ENCODE measurements at regions not wholly inside any gene's neighbourhood (a gene's known extent, or its start where the extent isn't known, plus 50 kb on each side); places are given as distances from the start of the nearest gene placed in this dataset.

GRCh38 chr9:81459591-81459990 lies 229.8 kb downstream of the TLE1 start:
- no peak for DNase-seq (ENCODE audit: low read depth)
- no peak overlapping the region for H3K4me3 ChIP-seq (replicated peaks; ENCODE audit: low read depth, low read length)
- TF ChIP-seq CTCF (IDR thresholded peaks at IDR 0.05; ENCODE audit: low read length, missing control alignments), result no peak

DNA sequence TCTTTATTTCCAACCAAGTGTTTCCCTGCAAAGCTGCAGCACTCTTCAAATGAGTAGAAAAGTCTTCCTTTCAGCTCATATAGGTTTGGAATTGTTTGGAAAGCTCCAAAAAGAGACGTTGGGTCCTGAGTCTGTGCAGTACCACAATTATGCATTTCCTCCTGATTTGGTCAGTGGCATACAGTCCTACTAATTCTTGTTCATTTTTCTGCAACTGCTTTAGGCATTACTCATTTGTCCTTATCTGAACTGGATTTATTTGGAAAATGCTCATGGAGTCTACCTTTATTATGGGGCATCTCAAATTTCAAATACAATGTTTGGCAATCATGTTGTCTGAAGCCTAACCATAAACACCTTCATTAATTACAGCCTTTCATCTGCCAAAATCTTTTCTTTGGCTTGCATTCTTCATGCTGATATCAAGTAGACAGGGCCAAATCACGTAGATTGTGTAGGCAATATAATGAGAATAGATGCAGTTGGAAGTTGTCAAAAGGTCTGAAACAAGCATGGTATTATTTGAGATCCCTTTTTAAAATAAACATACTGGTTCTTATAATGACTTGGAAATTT lies 232.8 kb downstream of the TLE1 start:
- no peak for TF ChIP-seq CTCF (IDR thresholded peaks at IDR 0.05; ENCODE audit: low read length, missing control alignments)
- peak; percentile 55 for DNase-seq (ENCODE audit: low read depth)
- no peak overlapping the region for H3K4me3 ChIP-seq (replicated peaks; ENCODE audit: low read depth, low read length)

DNA sequence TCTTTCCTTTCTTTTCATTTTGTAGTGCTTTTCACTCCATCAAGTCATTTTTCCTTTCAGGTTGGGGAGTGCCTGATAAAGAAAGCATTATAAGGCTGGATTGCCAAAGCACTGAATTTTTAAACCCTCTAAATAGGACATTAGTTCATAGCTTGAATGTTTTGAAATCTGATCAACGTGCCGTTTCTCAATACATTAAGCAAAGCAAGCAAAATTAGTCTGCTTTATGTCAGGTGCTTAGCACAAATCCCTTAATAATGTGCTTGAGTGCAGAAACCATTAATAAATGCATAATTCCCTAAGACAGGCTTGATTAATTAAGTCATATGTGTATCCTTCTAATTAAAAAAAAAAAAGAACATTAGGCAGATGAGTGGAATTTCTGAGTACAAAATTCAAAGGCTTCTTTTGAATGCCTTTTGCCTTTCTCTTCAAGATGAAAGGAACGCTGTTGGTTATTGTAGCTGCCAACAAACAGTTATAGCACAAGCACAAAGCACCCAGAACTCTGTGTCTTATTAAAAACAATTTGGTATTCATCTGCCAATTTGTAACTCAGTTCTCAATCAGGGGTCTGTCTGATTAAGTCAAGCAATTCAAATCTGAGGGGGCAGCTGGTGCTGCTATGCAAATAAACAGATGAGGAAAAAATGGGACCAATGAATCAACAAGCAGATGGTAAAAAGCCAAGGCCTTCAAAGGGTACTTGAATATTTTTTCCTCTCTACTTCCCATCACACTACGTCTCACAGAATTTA lies 233.7 kb downstream of the TLE1 start:
- H3K4me3 ChIP-seq (replicated peaks; ENCODE audit: low read depth, low read length), result no peak overlapping the region
- TF ChIP-seq CTCF (IDR thresholded peaks at IDR 0.05; ENCODE audit: low read length, missing control alignments), result no peak
- DNase-seq (ENCODE audit: low read depth), result no peak

DNA sequence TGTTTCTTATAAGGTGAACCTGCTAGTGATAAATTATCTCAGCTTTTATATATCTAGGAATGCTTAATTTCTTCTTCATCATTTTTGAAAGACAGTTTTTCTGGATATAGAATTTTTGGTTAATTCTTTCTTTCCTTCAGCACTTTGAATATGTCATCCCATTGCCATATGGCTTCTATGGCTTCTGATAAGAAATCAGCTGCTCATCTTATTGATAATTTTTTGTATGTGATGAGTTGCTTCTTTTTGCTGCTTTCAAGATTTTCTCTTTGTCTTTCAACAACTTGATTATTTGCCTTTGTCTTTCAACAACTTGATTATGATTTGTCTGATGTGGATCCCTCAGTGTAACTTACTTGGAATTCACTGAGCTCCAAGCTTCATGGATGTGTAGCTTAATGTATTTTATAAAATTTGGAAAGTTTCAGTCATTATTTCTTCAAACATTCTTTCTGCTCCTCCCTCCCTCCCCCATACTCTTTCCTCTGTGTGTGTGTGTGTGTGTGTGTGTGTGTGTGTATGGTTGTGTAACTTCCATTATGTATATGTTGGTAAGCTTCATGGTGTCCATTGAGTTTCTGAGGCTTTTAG lies 243.9 kb downstream of the TLE1 start:
- no peak for TF ChIP-seq CTCF (IDR thresholded peaks at IDR 0.05; ENCODE audit: low read length, missing control alignments)
- DNase-seq (ENCODE audit: low read depth), result no peak
- H3K4me3 ChIP-seq (replicated peaks; ENCODE audit: low read depth, low read length), result no peak overlapping the region

DNA sequence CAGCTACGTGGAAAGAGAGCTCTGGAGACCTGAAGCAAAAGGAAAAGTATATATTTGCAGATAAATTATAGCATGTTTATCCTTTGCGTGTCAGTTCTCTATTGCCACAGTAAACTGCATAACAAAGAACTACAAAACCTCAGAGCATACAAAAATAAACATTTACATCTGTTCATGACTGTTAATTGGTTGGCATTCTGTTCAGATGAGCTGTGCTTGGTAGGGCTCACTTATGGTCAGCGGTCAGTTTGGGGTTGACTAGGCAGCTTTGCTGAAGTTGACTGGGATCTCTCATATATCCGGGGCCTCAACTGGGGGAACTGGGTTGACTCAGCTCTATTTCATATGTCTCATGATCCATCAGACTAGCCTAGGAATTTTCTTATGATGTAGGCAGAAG lies 257.7 kb downstream of the TLE1 start:
- no peak for TF ChIP-seq CTCF (IDR thresholded peaks at IDR 0.05; ENCODE audit: low read length, missing control alignments)
- no peak overlapping the region for H3K4me3 ChIP-seq (replicated peaks; ENCODE audit: low read depth, low read length)
- peak; percentile 55 for DNase-seq (ENCODE audit: low read depth)

DNA sequence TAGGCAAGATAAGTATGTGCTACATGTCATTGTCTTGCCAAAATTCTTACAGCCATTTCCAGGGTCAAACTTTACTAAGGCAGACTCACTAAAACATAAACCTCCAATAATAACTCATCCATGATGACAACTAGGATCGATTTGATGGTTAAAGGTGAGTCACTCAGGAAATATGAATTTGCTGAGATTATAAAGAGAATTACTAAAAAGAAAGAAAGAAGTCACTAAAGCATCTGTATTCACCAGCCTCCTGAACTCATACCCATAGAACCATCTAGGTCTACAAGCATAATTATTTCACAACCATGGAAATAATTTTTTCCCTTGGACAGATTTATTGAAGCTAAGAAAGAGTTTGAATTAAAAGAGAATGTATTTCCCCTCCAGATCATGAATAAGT lies 258.6 kb downstream of the TLE1 start:
- DNase-seq (ENCODE audit: low read depth), result no peak

More for the DNA sequence above, 258.6 kb downstream of the TLE1 start:
- no peak overlapping the region for H3K4me3 ChIP-seq (replicated peaks; ENCODE audit: low read depth, low read length)
- TF ChIP-seq CTCF (IDR thresholded peaks at IDR 0.05; ENCODE audit: low read length, missing control alignments), result no peak

All from fibroblast of pulmonary artery (primary cell).